Natural killer cell (primary cell): ENCODE measurements at regions not wholly inside any gene's neighbourhood (a gene's known extent, or its start where the extent isn't known, plus 50 kb on each side); places are given as distances from the start of the nearest gene placed in this dataset.

Experiments
- ATAC-seq, 3 donors: fragments of 150-1000 bp in 2 of 3; fragments of 200-7000 bp in 1 of 3; cut with Tn5 transposase; 1 replicate in 1 of 3; 2 replicates in 2 of 3; pipeline ENCODE4 v1.10.0; 2021; ENCODE audit warnings: mild to moderate bottlenecking in 2 of 3, moderate library complexity in 2 of 3
- DNase-seq, 2 donors: peaks; one replicate each; pipeline versions ENCODE4 v3.0.0 to v3.0.0-alpha.2; 2013 to 2021; ENCODE audit warnings: mixed read lengths in 1 of 2
- H3K27ac ChIP-seq: one replicate; pipeline ENCODE4 v1.5.1; 2013; ENCODE audit warnings: mild to moderate bottlenecking, low read length
- H3K27me3 ChIP-seq: one replicate; pipeline ENCODE4 v1.6.1; 2013; ENCODE audit warnings: low read length; ENCODE audit not compliant: control insufficient read depth, insufficient read depth
- H3K36me3 ChIP-seq: one replicate; pipeline ENCODE4 v1.6.1; 2013; ENCODE audit warnings: low read length; ENCODE audit not compliant: control insufficient read depth, insufficient read depth
- H3K4me1 ChIP-seq: one replicate; pipeline ENCODE4 v1.6.1; 2013; ENCODE audit warnings: low read length; ENCODE audit not compliant: control insufficient read depth, insufficient read depth
- H3K4me3 ChIP-seq: one replicate; pipeline ENCODE4 v1.5.1; 2013; ENCODE audit warnings: low read length
- H3K9me3 ChIP-seq: one replicate; pipeline ENCODE4 v1.6.1; 2013; ENCODE audit warnings: low read length; ENCODE audit not compliant: control insufficient read depth, insufficient read depth
- H3K27ac Mint-ChIP-seq, 2 donors: one replicate each; pipeline ENCODE4 v1.8.0; 2022; ENCODE audit warnings: mild to moderate bottlenecking in 2 of 2, mixed read lengths in 2 of 2, moderate library complexity in 1 of 2
- H3K27me3 Mint-ChIP-seq, 2 donors: one replicate each; pipeline ENCODE4 v1.8.0; 2022; ENCODE audit warnings: low read depth in 2 of 2, mixed read lengths in 2 of 2
- H3K36me3 Mint-ChIP-seq: one replicate; pipeline ENCODE4 v1.8.0; 2022; ENCODE audit warnings: mixed read lengths
- H3K4me1 Mint-ChIP-seq, 2 donors: one replicate each; pipeline ENCODE4 v1.8.0; 2022; ENCODE audit warnings: mixed read lengths in 2 of 2
- H3K4me3 Mint-ChIP-seq: one replicate; pipeline ENCODE4 v1.8.0; 2022; ENCODE audit warnings: mild to moderate bottlenecking, moderate library complexity, mixed read lengths
- H3K9me3 Mint-ChIP-seq, 2 donors: one replicate each; pipeline ENCODE4 v1.8.0; 2022; ENCODE audit warnings: mixed read lengths in 2 of 2
- CTCF ChIP-seq: fragments of 200-600 bp; IDR thresholded peaks from one replicate; pipeline ENCODE4 v1.8.0; 2022; ENCODE audit warnings: antibody characterized with exemption
- WGBS: methylation state at CpG from one replicate; pipeline ENCODE4 v1.1.7; 2013; ENCODE audit warnings: missing lambda C conversion rate; ENCODE audit not compliant: insufficient coverage; 5-methylcytosine and 5-hydroxymethylcytosine counted together
- intact Hi-C: fragments of 100-400 bp; cut with micrococcal nuclease; formaldehyde crosslinking; loops from one replicate; pipeline ENCODE4 v1.14.2; 2022

GRCh38 chr5:36442352-36442751, 140.7 kb upstream of the RANBP3L start:
- intact Hi-C loops = no loop called here
- no peak for ATAC-seq
- peaks cover 0 to 5% of the 10 kb centered on the region in 2 donors for H3K4me1 Mint-ChIP-seq
- TF ChIP-seq CTCF = no peak
- Histone ChIP-seq H3K9me3 (no peaks in the 10 kb centered on the region), H3K4me1 (no peaks in the 10 kb centered on the region), H3K27ac (no peak overlapping the region), H3K36me3 (no peaks in the 10 kb centered on the region), H3K4me3 (no peak overlapping the region), H3K27me3 (no peaks in the 10 kb centered on the region)
- no peak for DNase-seq
- H3K36me3 Mint-ChIP-seq = no peaks in the 10 kb centered on the region
- H3K4me3 Mint-ChIP-seq = no peak overlapping the region
- H3K9me3 Mint-ChIP-seq = peaks cover 0 to under 1% of the 10 kb centered on the region in 2 donors
- WGBS = 53% methylated on average over 7 of the region's 7 CpGs
- H3K27me3 Mint-ChIP-seq = peaks cover 2 to 12% of the 10 kb centered on the region in 2 donors
- no peak overlapping the region for H3K27ac Mint-ChIP-seq

- Histone ChIP-seq H3K27ac (no peak overlapping the region), H3K9me3 (no peaks in the 10 kb centered on the region), H3K4me1 (no peaks in the 10 kb centered on the region), H3K4me3 (no peak overlapping the region), H3K27me3 (no peaks in the 10 kb centered on the region), H3K36me3 (no peaks in the 10 kb centered on the region)
- no peaks in the 10 kb centered on the region for H3K9me3 Mint-ChIP-seq
- no peak overlapping the region for H3K27ac Mint-ChIP-seq
- ATAC-seq = no peak
- H3K27me3 Mint-ChIP-seq = peaks cover 0 to 8% of the 10 kb centered on the region in 2 donors
- intact Hi-C loops = no loop called here
- no peak overlapping the region for H3K4me3 Mint-ChIP-seq
- H3K4me1 Mint-ChIP-seq = peaks cover 0 to 5% of the 10 kb centered on the region in 2 donors
- DNase-seq = no peak
- WGBS = no CpG with 5 or more reads among the region's 1 CpG
- no peak for TF ChIP-seq CTCF
- no peaks in the 10 kb centered on the region for H3K36me3 Mint-ChIP-seq
Measured at GRCh38 chr5:36442796-36443195, 141.1 kb upstream of the RANBP3L start.

GRCh38 chr5:36443941-36444340, 142.2 kb upstream of the RANBP3L start:
- no peaks in the 10 kb centered on the region for H3K36me3 ChIP-seq
- peaks cover 0 to 8% of the 10 kb centered on the region in 2 donors for H3K27me3 Mint-ChIP-seq
- 78% methylated on average over 3 of the region's 3 CpGs for WGBS
- H3K9me3 Mint-ChIP-seq = no peaks in the 10 kb centered on the region
- H3K9me3 ChIP-seq = no peaks in the 10 kb centered on the region
- ATAC-seq (no peak), DNase-seq (no peak)
- no peaks in the 10 kb centered on the region for H3K36me3 Mint-ChIP-seq
- H3K4me1 ChIP-seq = no peaks in the 10 kb centered on the region
- no peak overlapping the region for H3K4me3 Mint-ChIP-seq
- no peak overlapping the region for H3K4me3 ChIP-seq
- H3K27ac ChIP-seq = no peak overlapping the region
- TF ChIP-seq CTCF = no peak
- H3K27ac Mint-ChIP-seq = no peak overlapping the region
- peaks cover 0 to 5% of the 10 kb centered on the region in 2 donors for H3K4me1 Mint-ChIP-seq
- H3K27me3 ChIP-seq = no peaks in the 10 kb centered on the region
- intact Hi-C loops = no loop called here
